Medulla oblongata (tissue), 1 donor: ENCODE measurements at regions not wholly inside any gene's neighbourhood (a gene's known extent, or its start where the extent isn't known, plus 50 kb on each side); places are given as distances from the start of the nearest gene placed in this dataset.
A peak's percentile ranks its signal among the peaks of the same experiment; 100 is the strongest.

Experiments used
- DNase-seq: peaks from one replicate; pipeline ENCODE4 v3.0.0-alpha.2; 2015; ENCODE audit errors: extremely low spot score

GRCh38 chr1:55987491-55988249, 591.7 kb downstream of the PLPP3 start:
- DNase-seq: no peak

GRCh38 chr1:55986003-55986402, 593.4 kb downstream of the PLPP3 start:
- DNase-seq: no peak

GRCh38 chr1:55981010-55981650, 598.2 kb downstream of the PLPP3 start:
- DNase-seq: no peak

- no peak for DNase-seq
Measured at GRCh38 chr1:55980582-55980981, 598.8 kb downstream of the PLPP3 start.

- no peak for DNase-seq
Measured at GRCh38 chr1:55974714-55975441, 604.5 kb downstream of the PLPP3 start.

- DNase-seq: no peak
Measured at GRCh38 chr1:55970526-55971110, 608.7 kb downstream of the PLPP3 start.

GRCh38 chr1:55969322-55969721, 610.0 kb downstream of the PLPP3 start:
- DNase-seq: no peak

- no peak for DNase-seq
Measured at GRCh38 chr1:55968661-55969060, 610.7 kb downstream of the PLPP3 start.

- DNase-seq: no peak
Measured at GRCh38 chr1:55965981-55966461, 613.3 kb downstream of the PLPP3 start.

GRCh38 chr1:55962472-55962871, 616.9 kb downstream of the PLPP3 start:
- DNase-seq: no peak

GRCh38 chr1:55959136-55959548, 620.2 kb downstream of the PLPP3 start:
- DNase-seq: no peak

GRCh38 chr1:55958498-55958897, 620.9 kb downstream of the PLPP3 start:
- DNase-seq: no peak

GRCh38 chr1:55957276-55957675, 622.1 kb downstream of the PLPP3 start:
- DNase-seq: no peak

GRCh38 chr1:55955016-55955621, 624.2 kb downstream of the PLPP3 start:
- no peak for DNase-seq

- DNase-seq: no peak
Measured at GRCh38 chr1:55951291-55951690, 628.1 kb downstream of the PLPP3 start.

- DNase-seq: no peak
Measured at GRCh38 chr1:55947446-55947845, 631.9 kb downstream of the PLPP3 start.

GRCh38 chr1:55943721-55944435, 635.5 kb downstream of the PLPP3 start:
- DNase-seq: no peak

- no peak for DNase-seq
Measured at GRCh38 chr1:55943012-55943411, 636.4 kb downstream of the PLPP3 start.

- DNase-seq: no peak
Measured at GRCh38 chr1:55939866-55940265, 639.5 kb downstream of the PLPP3 start.

- DNase-seq: no peak
Measured at GRCh38 chr1:55938861-55939260, 640.5 kb downstream of the PLPP3 start.

- peak; percentile 5 for DNase-seq
Measured at GRCh38 chr1:55938376-55938850, 641.0 kb downstream of the PLPP3 start.
